GM19328 (cell line): ENCODE measurements at regions not wholly inside any gene's neighbourhood (a gene's known extent, or its start where the extent isn't known, plus 50 kb on each side); places are given as distances from the start of the nearest gene placed in this dataset.

Source experiments
- ATAC-seq: cut with Tn5 transposase; IDR thresholded peaks from one replicate; pipeline ENCODE4 v1.9.1; 2021; ENCODE audit warnings: mild to moderate bottlenecking, moderate library complexity; ENCODE audit not compliant: unreplicated experiment

DNA sequence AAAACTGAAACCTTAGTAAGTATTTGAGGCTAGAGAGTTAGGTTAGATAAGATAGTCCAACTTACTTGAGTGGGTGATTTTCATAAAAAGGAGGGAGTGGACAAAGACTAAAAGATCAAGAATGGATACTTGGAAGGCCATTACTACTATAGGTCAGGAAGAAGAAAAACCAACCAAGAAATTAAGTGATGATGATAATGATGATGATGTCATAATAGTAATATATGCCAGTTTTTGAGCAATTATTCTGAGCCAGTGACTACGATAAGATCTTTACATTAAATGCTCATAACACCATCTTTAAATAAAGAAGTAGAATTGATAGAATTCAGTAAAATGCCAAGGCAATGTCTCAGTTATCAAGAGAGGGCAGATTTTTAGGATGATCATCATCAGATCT lies 430.7 kb upstream of the ADAMTS5 start:
- no peak for ATAC-seq

GRCh38 chr21:27393726-27394125 lies 426.8 kb upstream of the ADAMTS5 start:
- ATAC-seq: no peak

DNA sequence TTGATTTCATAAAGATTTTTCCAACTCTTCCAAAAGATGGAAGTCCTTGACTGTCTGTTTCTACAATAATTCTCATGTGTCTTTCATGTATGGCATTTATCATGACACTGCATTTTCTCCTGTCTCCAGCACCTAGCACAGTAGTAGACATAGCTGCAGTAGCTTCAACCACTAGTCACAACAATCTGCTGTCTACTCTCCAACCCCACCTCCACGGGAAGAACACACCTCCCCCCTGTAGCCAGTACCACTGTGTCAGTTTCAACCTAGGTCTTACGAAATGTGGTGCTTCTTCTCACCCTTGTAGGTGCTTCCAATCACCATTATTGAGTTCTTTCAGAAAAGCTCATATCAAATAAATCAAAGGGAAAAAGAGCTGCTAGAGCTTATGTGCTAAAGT lies 425.1 kb upstream of the ADAMTS5 start:
- no peak for ATAC-seq

DNA sequence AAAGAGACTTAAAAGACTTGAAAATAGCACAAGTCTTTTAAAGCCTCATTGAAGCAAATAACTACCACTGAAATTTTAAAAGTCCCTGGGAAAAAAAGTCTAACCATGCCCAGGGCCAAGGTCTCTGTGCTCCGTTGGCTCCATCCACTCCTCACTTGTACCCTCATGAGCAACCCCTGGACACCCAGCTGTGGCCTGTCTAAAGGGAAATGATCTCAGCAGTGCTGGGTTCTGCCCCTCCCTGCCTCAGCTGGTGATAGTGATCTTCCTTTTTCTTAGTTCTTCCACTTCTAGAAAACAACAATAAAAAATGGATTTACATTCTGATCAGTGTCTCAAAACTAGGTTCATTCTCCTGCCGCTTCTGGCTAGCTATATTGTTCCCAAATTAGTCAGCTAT lies 423.5 kb upstream of the ADAMTS5 start:
- no peak for ATAC-seq

DNA sequence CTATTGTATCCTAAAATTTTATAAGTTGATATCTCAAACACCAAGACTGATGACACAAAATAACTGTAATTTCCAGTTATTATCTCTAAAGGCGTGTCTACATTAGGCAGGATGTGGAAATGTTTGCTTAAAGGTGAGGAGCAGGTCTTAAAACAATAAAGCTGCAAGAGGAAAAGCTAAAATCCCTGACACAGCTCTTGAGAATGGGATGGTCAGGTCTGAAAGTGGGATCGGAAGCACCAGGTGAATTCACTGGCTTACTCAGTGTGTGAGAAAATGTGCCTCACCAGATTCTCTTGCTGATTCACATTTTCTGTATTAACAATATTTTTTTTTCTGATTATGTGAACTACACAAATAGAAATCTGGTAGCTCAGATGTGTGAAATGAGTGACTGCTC lies 421.9 kb upstream of the ADAMTS5 start:
- ATAC-seq: no peak

DNA sequence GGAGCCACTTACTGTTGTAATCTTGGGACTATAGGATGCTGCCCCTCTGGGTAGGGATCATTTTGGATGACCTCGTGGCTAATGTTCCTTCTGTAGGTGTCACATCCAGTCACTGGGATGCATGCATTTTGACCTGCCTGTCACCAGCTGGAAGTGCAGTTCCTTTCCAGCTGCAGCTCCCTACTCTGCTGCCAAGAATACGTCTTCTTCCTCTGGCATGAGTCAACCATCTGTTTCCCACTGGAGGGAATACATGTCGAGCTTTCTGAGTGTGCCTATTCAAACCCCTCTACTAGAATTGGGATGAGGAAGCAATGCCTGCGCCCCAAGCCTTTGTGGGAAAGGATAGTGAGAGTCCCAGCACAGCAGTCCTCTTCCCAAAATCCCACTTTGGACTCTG lies 415.5 kb upstream of the ADAMTS5 start:
- no peak for ATAC-seq

DNA sequence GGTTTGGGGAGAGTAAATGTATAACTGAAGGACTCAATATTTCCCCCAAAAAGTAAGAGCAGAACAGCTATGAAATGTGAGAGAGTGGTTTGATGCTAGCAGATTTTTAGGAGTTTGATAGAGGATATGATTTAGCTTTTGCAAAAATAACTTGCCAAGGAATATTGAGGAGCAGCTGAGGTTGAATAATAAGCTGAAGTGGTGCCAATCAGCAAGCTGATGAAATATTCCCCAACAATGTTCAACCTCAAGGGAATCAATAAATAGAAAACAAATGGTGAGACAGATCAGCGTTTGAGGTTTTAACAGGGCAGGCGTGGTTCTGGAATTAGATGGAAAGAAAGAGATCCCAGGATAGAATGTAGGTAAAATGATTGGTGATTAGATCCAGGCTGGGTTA lies 413.4 kb upstream of the ADAMTS5 start:
- no peak for ATAC-seq

DNA sequence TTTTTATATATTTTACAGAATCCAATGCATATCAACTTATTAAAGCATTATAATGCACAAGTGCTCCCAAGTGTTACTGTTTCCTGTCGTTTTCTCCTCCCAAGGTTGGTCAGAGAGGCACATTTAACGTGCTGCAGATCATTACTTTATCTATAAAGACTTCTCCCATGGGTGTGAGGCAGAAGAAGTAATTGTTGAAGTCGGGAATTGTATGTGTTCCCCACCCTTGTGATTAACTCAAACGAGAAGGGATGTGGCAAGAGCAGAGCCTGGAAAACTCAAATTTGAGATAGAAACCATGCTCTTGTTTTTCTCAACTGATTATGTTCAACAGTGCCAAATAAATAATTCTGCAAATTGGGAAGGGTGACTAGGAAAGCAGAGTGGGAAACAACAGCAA lies 412.5 kb upstream of the ADAMTS5 start:
- ATAC-seq: no peak

DNA sequence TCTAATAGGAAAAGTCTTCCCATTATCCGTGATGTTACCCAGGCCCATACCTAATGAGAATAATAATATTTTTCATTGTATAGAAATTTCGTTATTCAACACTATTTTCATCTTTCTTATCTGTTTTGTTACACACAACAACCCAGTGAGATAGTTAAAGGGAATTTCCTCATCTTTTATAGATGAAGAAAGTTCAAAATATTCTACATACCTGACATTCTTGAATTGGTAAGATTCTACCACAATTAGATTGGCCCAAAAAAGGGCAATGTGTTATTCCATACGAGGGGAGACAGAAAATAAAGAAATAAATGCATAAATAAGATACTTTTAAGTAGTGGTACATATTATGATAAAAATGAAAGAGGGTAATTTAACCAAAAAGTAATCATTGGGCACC lies 405.5 kb upstream of the ADAMTS5 start:
- ATAC-seq: no peak

GRCh38 chr21:27371975-27372331 lies 405.1 kb upstream of the ADAMTS5 start:
- ATAC-seq: no peak

- no peak for ATAC-seq
Measured at GRCh38 chr21:27371115-27371974, 404.5 kb upstream of the ADAMTS5 start.

- no peak for ATAC-seq
Measured at GRCh38 chr21:27369978-27370571, 403.2 kb upstream of the ADAMTS5 start.

DNA sequence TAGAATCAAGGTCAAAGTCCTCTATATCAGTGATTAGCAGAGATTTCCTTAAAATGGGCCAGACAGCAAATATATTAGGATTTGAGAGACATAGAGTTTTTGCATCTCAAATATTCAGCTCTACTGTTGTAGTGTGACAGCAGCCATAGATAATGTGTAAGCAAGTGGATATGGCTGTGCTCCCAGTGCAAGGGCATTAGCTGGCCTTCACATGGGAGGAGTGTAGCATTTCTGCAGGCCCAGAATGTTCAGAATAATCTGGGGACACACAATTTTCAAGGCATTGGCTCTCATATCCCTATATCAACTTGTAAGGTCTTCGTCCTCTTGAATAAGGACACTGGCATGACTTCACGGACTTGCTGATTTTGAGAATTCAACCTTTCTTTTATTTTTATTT lies 402.3 kb upstream of the ADAMTS5 start:
- ATAC-seq: no peak

DNA sequence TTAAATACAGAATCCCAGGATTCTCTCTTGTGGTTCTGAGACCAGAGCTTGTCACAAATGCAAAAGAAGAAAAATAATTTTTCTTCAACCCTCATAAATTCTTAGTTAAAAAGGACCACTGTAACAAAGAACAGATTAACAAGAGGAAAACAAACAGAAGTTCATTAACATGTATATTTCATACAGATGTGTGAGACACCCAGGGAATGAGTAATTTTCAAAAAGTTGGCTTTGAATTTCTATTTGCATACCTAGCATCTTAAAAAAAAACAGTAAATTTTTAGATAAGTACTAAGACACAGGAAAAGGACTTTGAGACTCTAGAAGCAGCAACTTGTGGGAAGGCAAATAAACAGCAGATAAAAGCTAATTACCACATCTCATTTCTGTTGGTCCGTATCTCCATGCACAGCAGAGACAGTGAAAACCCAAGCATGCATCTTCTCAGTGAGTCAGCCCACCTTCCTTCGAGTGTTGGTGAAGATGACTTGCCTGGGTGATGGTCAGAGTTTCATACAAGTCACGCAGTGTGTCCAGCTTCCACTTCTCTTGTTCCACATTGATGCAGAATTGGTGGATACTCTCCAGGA lies 399.9 kb upstream of the ADAMTS5 start:
- no peak for ATAC-seq

DNA sequence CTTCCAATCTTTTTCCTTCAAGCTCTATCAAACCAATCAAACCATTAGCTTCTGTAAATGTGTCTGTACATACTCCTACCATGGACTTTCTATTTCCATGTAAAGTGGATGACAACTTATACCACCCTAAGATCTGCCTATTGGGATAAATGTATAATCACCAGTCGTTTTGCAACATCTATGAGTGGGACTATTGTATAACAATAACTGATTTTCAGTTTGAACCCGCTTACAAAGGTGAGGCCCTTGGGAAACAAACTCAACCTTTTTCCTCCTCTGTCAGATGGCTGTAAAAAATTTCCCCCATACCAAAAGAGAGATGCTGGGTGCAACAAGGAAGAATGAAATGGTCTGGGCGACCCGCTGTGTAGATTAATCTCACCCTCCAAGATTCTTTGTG lies 399.1 kb upstream of the ADAMTS5 start:
- ATAC-seq: no peak

- ATAC-seq: no peak
Measured at GRCh38 chr21:27365394-27365793, 398.5 kb upstream of the ADAMTS5 start.

DNA sequence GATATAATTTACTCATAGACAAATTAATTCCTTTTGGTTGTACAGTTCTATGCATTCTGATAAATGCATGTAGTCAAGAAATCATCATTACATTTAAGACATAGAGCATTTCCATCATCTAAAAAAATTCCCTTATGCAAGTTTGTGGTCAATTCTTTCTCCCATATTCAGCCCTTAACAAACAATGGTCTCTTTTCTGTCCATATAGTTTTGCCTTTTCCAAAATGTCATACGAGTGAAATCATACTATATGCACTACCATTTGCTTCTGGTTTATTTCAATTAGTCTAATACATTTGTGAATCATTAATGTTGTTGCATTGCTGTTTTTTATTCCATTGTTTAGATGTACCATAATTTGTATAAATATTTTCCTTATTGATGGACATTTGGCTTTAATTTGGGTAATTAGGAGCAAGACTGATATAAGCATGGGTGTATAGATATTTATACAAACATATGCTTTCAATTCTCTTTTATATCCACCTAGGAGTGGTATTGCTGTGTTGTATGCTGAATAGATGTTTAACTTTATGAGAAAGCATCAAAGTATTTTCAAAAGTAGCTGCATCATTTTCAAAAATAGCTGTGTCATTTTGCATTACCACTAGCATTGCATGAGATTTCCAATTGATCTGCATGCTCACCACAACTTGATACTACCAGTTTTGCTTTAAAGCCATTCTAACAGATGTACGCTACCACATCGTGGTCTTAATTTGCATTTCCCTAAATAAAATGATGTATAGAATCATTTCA lies 397.0 kb upstream of the ADAMTS5 start:
- no peak for ATAC-seq

DNA sequence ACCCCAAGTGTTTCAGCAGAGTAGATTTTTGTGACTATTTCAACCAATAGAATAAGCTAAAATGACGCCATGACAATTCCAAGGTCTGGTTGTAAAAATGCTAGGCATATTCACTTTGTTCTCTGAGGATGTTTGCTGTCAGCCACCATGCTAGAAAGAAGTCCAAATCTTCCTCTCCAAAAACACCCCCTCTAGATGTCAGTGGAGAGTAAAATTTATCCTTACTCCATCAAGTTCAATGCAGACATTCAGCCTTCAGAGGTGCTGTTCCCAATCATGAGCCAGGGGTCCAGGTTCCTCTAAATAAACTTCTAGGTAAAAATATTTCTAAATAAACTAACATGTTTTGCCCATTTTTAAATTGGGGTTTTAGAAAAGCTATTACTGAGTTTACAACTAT lies 395.4 kb upstream of the ADAMTS5 start:
- ATAC-seq: no peak

- no peak for ATAC-seq
Measured at GRCh38 chr21:27359141-27359540, 392.3 kb upstream of the ADAMTS5 start.

GRCh38 chr21:27352885-27353284 lies 386.0 kb upstream of the ADAMTS5 start:
- no peak for ATAC-seq

- no peak for ATAC-seq
Measured at GRCh38 chr21:27346041-27346448, 379.2 kb upstream of the ADAMTS5 start.

GRCh38 chr21:27339902-27340301 lies 373.0 kb upstream of the ADAMTS5 start:
- no peak for ATAC-seq
